HG03442 (cell line): ENCODE measurements at regions not wholly inside any gene's neighbourhood (a gene's known extent, or its start where the extent isn't known, plus 50 kb on each side); places are given as distances from the start of the nearest gene placed in this dataset.
"Not testable (repeated sequence)": the region's sequence is repeated elsewhere in the genome, so short reads cannot be mapped to it uniquely, and the experiment has no call there.

Experiments used
- ATAC-seq: cut with Tn5 transposase; IDR thresholded peaks from one replicate; pipeline ENCODE4 v1.9.1; 2021; ENCODE audit warnings: mild to moderate bottlenecking, moderate library complexity; ENCODE audit not compliant: unreplicated experiment

GRCh38 chr16:59168461-59169114 lies 434.5 kb upstream of the GOT2 start:
- ATAC-seq, result no peak

DNA sequence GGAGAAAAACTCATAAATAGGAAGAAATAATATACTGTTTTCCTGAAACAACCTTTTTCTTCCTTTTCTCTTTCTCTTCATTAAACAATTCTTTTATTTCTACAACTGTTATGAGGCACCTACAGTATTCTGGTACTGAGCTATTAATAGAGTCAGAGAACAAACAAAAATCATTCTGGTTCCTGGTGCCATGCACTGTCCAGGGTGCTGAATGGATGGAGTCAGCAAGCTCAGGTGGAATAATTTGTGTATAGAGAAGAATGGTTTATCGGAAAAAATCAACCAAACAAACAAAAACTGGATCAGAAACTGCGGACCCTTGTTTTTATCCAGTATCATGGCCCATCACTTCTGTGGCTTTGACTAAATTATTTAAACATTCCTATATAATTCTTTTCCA lies 430.3 kb upstream of the GOT2 start:
- no peak for ATAC-seq

DNA sequence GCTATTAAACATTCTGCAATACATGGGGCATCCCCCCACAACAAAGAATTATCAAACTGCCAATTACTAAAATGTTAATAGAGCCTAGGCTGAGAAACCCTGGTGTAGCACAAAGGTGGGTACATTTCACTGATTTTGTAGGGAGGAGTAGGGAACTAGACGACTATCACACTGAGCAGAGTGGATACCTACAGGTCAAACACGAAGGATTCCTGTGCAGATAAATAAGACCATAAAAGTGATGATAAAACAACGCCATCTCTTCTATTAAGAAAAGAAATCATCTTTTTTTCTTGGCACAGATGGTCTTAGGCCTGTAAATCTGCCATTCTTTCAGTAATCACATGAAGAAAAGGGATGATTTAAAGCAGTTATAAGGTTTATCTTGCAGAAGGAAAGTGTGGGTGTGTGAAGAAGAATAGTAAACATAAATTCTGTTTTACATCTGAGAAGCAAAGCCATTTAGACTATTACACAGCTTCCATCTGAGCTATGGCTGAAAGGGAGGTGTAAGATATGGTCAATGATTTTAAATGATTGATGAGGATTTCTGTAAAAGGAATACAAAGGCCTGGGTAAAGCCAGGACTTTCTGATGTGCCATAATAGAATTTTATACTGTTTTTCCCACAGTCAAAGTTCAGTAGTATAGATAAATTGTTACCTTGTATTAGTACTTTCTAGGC lies 429.4 kb upstream of the GOT2 start:
- no peak for ATAC-seq

DNA sequence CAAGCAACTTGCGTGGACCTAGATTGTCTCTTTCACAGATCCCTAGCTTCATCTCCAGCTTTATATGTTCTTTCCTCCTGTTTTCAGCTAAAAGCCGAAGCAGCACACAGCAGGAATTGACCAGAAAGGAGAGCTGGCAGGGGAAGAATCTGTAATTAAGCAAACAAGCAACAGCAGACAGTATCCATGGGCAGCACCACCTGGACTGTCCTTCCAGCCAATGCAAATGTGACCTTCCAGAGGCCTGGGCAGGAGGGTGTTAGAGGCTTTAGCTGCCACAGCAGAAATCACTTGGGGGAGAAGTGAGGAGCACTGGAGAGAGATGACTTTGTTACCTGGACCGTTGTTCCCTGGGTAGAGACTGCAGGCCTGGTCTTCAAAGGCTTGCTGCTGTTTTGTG lies 427.6 kb upstream of the GOT2 start:
- no peak for ATAC-seq

GRCh38 chr16:59154295-59154694 lies 420.2 kb upstream of the GOT2 start:
- ATAC-seq, result no peak

DNA sequence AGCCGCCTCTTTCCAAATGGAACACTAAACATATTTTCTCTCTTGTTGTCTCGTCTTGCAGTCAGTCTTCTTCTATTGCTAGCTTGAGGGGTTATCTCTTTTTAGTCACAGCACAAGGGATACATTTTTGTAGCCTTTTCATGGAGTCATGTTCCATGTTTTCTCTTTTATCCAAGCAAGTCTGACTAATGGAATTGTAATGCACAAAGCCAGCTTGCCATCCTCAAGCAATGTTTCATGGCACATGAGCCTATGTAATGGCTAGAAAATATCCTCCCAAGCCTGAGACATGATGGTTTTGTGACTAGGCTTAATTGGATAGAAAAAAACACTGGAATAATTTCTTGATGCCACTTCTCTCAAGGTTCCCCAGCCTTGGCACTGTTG lies 414.6 kb upstream of the GOT2 start:
- ATAC-seq, result no peak

DNA sequence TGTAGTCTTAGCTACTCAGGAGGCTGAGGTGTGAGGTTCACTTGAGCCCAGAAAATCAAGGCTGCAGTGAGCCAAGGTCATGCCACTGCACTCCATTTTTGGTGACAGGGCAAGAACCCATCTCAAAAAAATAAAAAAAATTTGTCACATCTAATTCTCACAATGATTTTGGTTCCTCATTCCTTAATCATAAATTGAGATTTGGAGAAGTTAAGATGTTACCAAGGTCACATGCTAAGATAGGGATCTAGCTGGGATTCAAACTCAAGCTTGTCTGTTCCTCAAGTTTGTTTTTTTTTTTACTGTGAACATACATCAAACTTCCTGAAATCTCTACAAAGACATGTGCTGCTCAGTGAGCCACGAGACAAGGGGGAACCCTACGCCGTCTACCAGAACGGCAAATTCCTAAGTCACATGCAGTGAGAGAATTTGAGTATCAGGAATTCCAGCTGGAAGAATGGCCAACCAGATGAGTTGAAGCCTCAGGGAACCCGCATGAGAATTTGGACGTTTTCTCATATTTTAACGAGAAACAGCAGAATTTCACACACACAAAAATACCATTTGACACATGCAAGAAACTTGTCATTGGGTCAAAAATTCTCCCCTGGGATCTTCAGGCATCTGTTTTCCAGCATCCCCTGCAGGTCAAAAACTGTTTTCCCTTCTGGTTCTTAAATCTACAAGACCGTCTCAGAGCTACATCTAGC lies 414.1 kb upstream of the GOT2 start:
- no peak for ATAC-seq

- ATAC-seq, result no peak
These were observed 412.0 kb upstream of the GOT2 start for GRCh38 chr16:59146140-59146539.

DNA sequence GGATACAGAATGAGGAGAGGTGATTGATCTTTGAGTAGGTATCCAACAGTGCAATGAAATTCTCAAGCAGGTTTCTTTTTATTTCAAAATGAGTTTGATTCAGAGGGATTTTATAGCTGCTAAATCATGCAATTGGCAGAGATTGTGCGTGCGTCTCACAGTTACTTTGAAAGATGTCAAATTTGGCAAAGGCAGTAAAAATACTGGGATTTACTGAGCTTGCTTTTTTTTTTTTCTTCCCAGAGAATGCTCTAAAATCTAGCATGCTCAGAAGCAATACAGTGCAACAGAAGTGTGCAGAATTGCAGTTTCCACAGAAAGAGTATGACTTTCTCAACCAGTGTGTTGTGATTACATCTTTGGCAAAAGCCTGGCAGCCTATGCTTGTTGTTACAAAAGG lies 410.7 kb upstream of the GOT2 start:
- no peak for ATAC-seq

DNA sequence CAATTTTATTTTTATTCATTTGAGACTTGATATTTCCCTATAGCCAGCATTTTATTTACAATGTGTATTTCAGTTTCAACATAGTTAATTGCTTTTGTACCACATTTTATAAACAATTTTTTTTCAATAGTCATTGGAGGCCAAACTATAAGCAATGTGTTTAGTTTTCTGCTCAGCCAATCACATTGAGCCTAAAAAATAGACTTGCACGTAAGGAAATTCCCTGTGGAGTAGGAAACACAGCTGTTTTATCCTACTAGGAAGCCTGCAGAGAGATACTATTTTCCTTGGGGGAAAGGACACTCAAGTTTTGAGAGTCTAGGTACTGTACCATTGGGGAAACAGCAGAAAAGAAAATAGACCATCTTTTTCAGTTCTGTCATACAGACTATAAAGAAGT lies 410.2 kb upstream of the GOT2 start:
- no peak for ATAC-seq

- no peak for ATAC-seq
These were observed 392.4 kb upstream of the GOT2 start for GRCh38 chr16:59126486-59126885.

DNA sequence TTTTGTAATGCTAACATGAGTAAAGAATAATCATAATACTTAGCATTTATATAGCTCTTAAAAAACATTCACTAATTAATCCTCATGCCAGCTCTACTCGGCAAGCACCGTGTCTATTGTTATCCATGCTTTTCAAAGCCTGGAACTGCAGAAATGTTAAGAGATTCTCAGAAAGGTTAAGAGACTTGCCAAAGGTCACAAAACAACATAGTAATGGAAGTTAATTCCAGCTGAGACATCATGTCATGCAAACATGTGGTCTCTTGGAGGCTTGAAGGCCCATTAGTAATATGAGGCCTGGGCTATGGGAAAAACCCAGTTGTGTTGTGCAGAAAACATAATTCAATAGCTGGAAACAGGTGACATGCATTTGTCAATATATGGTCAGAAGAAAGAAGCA lies 389.9 kb upstream of the GOT2 start:
- no peak for ATAC-seq

GRCh38 chr16:59123479-59123878 lies 389.4 kb upstream of the GOT2 start:
- no peak for ATAC-seq

DNA sequence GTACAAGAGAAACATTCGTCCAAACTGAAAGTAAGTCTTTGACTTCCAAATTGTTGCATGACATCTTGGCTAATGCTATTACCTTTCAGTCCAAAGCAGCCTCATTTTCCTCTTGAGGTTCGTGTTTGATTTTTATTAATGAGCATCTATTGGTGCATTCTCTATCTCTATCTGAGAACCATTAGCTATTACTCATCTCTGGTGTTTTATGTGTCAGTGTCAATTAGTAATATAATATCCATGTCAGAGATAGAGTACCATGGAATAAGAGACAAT lies 388.1 kb upstream of the GOT2 start:
- ATAC-seq, result no peak

DNA sequence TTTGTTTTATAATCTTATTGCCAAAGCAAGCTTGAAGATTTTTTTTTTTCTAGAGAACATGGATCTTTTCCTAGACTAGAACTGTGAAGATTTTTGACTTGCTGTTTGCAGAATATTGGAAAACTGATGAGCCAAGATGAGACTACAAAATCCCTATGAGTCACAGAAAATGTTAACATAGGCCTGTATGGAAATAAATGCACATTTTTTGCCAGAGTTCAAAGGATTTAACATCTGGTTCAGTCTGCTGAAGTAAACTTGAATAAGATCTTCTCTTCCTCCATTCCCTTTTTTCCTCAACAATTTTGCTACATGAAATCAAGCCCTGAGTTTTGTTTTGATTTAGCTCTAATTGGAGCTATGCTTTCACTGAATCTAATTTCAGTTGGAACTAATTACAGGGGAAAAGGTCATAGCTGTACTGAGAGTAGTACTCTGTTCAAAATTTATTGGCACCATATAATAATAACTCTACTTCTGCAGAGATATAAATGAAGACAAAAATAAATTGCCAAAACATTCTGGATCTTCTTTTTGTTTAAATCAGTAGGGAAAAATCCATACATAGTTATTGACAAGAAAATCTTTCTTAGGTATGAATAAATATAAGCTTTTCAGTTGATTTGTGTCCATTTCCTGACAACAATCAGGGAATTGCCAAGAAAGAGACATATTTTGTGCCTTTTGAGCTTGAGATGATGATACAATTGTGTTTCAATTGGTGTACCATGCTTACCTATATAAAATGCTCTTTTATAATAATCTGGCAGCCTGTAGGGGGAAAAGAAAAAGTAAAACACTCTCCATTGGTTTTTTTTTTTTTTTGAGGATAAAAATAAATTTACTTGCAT lies 387.5 kb upstream of the GOT2 start:
- ATAC-seq, result no peak

DNA sequence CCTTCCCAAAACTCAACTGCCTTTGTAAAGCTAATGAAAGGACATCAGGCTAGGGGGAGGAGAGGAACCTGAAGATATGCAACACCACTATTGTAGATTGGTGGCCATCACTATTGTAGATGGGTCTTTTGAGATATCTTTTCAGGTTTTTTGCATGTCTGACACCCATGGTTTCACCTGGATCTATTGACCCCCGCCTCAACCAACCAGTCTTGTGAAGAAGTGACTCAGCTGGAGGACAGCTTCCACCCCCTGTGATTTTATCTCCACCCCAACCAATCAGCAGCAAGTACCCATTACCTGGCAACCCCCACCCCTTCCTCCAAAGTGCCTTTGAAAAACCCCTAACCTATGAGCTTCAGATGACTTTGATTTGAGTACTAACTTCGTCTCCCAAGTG lies 382.6 kb upstream of the GOT2 start:
- no peak for ATAC-seq

- ATAC-seq, result no peak
These were observed 380.7 kb upstream of the GOT2 start for GRCh38 chr16:59114790-59115189.

- no peak for ATAC-seq
These were observed 379.0 kb upstream of the GOT2 start for GRCh38 chr16:59113004-59113670.

- ATAC-seq, result no peak
These were observed 377.2 kb upstream of the GOT2 start for GRCh38 chr16:59111280-59111679.

GRCh38 chr16:59108374-59108773 lies 374.3 kb upstream of the GOT2 start:
- ATAC-seq, result no peak

DNA sequence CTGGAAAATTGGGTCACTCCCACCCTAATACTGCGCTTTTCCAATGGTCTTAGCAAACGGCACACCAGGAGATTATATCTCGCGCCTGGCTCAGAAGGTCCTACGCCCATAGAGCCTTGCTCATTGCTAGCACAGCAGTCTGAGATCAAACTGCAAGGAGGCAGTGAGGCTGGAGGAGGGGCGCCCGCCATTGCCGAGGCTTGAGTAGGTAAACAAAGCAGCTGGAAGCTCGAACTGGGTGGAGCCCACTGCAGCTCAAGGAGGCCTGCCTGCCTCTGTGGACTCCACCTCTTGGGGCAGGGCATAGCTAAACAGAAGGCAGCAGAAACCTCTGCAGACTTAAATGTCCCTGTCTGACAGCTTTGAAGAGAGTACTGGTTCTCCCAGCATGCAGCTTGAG lies 362.6 kb upstream of the GOT2 start:
- ATAC-seq, result not testable (repeated sequence)
